ENCODE measurements at regions not wholly inside any gene's neighbourhood (a gene's known extent, or its start where the extent isn't known, plus 50 kb on each side); places are given as distances from the start of the nearest gene placed in this dataset.

DNA sequence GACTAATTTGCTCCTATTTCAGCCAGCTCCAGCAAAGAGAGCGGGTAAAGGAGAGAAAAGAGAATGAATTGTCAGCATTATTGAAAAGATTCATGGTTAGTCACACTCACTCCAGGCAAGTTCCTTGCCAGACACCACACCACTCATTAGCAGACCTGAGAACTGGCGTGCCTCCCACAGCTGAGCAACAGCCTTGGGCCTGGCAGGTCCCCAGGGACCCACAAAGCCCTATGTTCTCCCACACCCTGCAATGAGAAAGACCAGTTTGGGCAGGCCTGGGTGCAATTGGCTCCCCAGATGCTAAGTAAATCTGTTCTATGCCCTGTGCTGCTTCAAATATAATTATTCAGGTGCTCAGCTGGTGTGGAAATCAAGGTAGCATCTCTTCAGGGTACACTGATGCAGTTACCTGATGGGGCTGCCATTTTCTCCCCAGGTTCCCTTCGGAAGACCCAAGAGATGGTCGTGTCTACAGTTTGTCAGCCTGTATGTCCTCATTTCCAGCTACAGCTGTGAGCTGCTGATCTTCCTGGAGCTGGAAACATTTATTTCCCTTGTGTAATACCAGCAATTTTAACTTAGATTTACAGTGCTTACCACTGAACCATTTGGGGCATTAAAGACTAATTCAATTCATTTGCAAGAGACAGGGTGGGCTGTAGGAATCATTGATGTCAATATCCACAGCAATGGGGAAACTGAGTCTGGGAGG lies 405.0 kb downstream of the COG6 start:
- TF ChIP-seq SIN3A (IDR thresholded peaks at IDR 0.05; ENCODE audit: borderline replicate concordance, insufficient read depth, low read length), result no peak
- TF ChIP-seq TAF1 (IDR thresholded peaks at IDR 0.05; ENCODE audit: borderline replicate concordance, insufficient read depth, low read length), result no peak
- TF ChIP-seq FOXP2 (optimal IDR thresholded peaks at IDR 0.05; ENCODE audit: borderline replicate concordance, extremely low read depth, extremely low read length, insufficient read depth), result no peak
- TF ChIP-seq, protein P1, sequence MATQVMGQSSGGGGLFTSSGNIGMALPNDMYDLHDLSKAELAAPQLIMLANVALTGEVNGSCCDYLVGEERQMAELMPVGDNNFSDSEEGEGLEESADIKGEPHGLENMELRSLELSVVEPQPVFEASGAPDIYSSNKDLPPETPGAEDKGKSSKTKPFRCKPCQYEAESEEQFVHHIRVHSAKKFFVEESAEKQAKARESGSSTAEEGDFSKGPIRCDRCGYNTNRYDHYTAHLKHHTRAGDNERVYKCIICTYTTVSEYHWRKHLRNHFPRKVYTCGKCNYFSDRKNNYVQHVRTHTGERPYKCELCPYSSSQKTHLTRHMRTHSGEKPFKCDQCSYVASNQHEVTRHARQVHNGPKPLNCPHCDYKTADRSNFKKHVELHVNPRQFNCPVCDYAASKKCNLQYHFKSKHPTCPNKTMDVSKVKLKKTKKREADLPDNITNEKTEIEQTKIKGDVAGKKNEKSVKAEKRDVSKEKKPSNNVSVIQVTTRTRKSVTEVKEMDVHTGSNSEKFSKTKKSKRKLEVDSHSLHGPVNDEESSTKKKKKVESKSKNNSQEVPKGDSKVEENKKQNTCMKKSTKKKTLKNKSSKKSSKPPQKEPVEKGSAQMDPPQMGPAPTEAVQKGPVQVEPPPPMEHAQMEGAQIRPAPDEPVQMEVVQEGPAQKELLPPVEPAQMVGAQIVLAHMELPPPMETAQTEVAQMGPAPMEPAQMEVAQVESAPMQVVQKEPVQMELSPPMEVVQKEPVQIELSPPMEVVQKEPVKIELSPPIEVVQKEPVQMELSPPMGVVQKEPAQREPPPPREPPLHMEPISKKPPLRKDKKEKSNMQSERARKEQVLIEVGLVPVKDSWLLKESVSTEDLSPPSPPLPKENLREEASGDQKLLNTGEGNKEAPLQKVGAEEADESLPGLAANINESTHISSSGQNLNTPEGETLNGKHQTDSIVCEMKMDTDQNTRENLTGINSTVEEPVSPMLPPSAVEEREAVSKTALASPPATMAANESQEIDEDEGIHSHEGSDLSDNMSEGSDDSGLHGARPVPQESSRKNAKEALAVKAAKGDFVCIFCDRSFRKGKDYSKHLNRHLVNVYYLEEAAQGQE (IDR thresholded peaks at IDR 0.05; ENCODE audit: insufficient read depth in 1 of 2, low read depth in 2 of 2, low read length in 2 of 2), result no peak
- TF ChIP-seq POLR2AphosphoS5 (IDR thresholded peaks at IDR 0.05; ENCODE audit: low read depth, low read length), result no peak

DNA sequence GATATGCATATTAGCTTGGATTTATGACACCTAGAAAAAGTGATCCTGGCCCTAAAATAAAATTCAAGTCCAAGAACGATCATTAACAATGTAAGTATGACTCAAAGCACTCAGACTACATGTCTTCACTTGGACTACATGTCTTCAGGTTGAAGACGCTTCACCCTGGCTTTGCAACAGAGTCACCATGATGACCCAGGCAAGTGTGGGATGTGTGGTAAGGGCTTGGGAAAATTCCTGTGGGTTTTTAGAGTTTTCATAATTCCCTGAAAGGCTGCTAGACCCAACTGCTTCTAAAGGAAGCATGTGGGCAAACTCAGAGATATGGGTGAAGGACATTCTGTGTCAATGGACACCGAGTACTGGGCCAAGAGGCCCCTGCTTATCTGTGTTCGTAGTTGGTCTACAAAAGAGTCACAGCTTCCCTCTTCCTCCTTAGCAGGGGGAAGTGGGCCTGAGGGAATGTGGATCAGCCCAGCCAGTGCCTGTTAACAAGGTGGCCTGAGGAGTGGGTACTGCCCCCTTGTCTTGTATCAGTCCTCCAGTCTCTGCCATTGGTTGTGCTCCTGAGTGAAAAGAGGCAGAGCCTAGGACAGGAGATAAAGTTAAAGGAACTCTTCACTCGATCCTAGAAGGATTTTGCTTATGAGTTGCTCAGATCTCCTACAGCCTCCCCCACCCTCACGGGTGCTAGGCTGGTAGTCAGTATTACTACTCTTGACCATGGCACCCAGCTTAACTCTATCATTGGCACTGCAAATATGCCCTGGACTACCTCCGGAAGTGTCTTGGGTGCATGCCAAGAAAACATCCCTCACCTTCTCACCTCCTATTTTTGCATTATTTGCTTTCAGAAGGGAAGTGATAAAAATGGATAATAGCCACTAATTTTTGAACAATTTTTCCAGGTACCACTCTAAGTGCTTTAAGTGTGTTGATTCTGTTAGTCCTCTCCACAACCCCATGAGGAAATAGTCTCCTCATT lies 406.3 kb downstream of the COG6 start:
- TF ChIP-seq POLR2AphosphoS5 (IDR thresholded peaks at IDR 0.05; ENCODE audit: low read depth, low read length) (no peak), TAF1 (IDR thresholded peaks at IDR 0.05; ENCODE audit: borderline replicate concordance, insufficient read depth, low read length) (no peak), FOXP2 (optimal IDR thresholded peaks at IDR 0.05; ENCODE audit: borderline replicate concordance, extremely low read depth, extremely low read length, insufficient read depth) (no peak), SIN3A (IDR thresholded peaks at IDR 0.05; ENCODE audit: borderline replicate concordance, insufficient read depth, low read length) (no peak)
- TF ChIP-seq, protein P1 (IDR thresholded peaks at IDR 0.05; ENCODE audit: insufficient read depth in 1 of 2, low read depth in 2 of 2, low read length in 2 of 2), result no peak

DNA sequence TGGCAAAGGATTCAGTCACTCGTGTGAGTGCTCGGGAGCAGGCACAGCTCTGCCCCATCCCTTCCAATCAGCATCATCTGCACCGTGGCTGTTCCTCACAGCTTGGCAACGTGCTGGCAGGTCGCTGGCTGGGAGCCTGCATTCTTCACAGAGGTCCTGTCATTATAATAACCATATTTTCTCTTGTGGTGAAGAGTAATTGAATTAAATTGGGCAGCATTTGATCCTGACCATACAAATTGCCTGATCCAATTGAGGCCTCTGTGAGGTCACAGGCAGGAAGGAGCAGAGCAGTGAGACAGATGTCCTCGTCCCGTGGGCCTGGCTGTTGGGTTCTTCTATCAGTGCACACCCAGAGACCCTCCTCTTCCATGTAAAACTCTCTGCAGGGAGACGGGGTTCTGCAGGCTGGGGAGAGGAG lies 407.8 kb downstream of the COG6 start:
- TF ChIP-seq, protein P1 (IDR thresholded peaks at IDR 0.05; ENCODE audit: insufficient read depth in 1 of 2, low read depth in 2 of 2, low read length in 2 of 2), result no peak
- TF ChIP-seq FOXP2 (optimal IDR thresholded peaks at IDR 0.05; ENCODE audit: borderline replicate concordance, extremely low read depth, extremely low read length, insufficient read depth), result no peak
- TF ChIP-seq POLR2AphosphoS5 (IDR thresholded peaks at IDR 0.05; ENCODE audit: low read depth, low read length), result no peak
- TF ChIP-seq SIN3A (IDR thresholded peaks at IDR 0.05; ENCODE audit: borderline replicate concordance, insufficient read depth, low read length), result no peak
- TF ChIP-seq TAF1 (IDR thresholded peaks at IDR 0.05; ENCODE audit: borderline replicate concordance, insufficient read depth, low read length), result no peak

DNA sequence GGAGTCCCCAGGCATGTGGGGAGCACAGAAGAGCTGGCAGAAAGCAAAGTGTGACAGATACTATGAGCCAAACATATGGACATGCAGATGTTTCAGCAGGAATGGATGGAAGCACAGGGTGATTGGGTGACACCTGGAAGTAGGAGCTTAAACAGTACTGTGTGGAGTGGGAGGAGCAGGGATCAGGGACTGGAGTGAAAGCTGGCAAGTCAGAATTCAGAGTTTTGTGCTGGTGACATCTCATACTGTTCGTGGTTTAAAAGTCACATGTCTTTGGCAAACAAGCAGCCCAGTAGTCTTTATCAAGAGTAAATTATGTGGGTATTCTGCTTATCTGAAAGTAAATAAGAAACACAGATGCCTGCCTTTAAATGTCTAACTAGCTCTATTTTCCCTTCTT lies 408.2 kb downstream of the COG6 start:
- TF ChIP-seq, protein P1 (IDR thresholded peaks at IDR 0.05; ENCODE audit: insufficient read depth in 1 of 2, low read depth in 2 of 2, low read length in 2 of 2), result no peak
- TF ChIP-seq POLR2AphosphoS5 (IDR thresholded peaks at IDR 0.05; ENCODE audit: low read depth, low read length) (no peak), TAF1 (IDR thresholded peaks at IDR 0.05; ENCODE audit: borderline replicate concordance, insufficient read depth, low read length) (no peak), FOXP2 (optimal IDR thresholded peaks at IDR 0.05; ENCODE audit: borderline replicate concordance, extremely low read depth, extremely low read length, insufficient read depth) (no peak), SIN3A (IDR thresholded peaks at IDR 0.05; ENCODE audit: borderline replicate concordance, insufficient read depth, low read length) (no peak)

Data from PFSK-1 (cell line).